SK-N-MC (cell line): ENCODE measurements at regions not wholly inside any gene's neighbourhood (a gene's known extent, or its start where the extent isn't known, plus 50 kb on each side); places are given as distances from the start of the nearest gene placed in this dataset.

Experiments used
- EZH2 ChIP-seq: fragments of 200-600 bp; sonication (generic); IDR thresholded peaks from one replicate; pipeline ENCODE4 v1.6.1; 2017; ENCODE audit warnings: antibody characterized with exemption
- POLR2AphosphoS5 ChIP-seq: IDR thresholded peaks from 2 replicates; pipeline ENCODE4 v1.6.1; 2012; ENCODE audit warnings: mild to moderate bottlenecking, low read depth, low read length, borderline replicate concordance

DNA sequence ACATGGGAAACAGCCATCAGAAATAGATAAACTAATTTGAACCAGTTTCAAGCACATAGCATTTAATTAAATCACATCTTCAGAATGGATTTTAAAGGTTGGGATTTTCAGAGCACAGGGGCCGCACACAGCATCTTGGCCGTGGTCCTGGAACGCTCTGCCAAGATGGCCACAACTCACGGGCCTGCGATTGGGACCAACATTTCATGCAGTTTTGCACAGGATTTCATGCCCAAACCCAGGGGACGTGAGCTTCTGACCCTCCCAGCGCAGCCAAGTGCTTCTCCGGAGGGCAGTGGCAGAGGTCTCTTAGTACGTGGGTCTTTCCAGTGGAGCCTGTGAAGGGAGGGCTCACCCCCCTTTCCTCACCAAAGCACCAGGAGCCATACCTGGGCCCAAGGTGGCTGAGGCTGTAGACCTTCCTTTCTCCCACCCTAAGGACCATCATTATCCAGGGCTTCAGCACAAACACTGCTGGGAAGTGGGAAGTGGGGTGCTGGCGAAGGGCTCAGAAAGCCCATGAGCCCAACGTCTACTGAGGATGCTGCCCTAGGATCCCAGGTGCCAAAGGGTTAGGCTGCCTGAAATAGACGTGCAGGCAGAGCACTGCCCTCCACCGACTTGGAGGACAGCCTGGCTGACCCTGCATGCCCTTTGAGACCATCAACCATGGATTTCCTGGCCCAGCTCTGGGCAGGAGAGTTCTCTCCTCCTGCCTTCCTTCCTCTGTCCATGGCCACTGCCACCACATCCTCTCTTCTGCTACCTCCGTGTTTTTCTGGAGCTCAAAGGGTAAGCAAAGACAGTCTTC is 611.2 kb upstream of the MGMT start:
- TF ChIP-seq POLR2AphosphoS5 (no peak), EZH2 (no peak)
